GM12878 (cell line): ENCODE measurements at regions not wholly inside any gene's neighbourhood (a gene's known extent, or its start where the extent isn't known, plus 50 kb on each side); places are given as distances from the start of the nearest gene placed in this dataset.

Experiments used
- ATF3 ChIP-seq: IDR thresholded peaks from 2 replicates; pipeline ENCODE4 v1.6.1; 2011; ENCODE audit warnings: low read depth, mild to moderate bottlenecking, low read length, moderate library complexity, borderline replicate concordance; ENCODE audit errors: extremely low read depth
- CBFB ChIP-seq: IDR thresholded peaks from 2 replicates; pipeline ENCODE4 v1.6.1; 2016; ENCODE audit warnings: antibody characterized with exemption, low read depth
- CHD2 ChIP-seq: IDR thresholded peaks from 2 replicates; pipeline ENCODE4 v1.6.1; 2011; ENCODE audit warnings: low read depth, low read length, improper control_type of control experiment, borderline replicate concordance
- CTCF ChIP-seq, 3 experiments: IDR thresholded peaks in 2 of 3; conservative IDR thresholded peaks in 1 of 3; 2 replicates each; pipeline ENCODE4 v1.5.1; 2011; ENCODE audit warnings: low read depth in 3 of 3, low read length in 3 of 3, mild to moderate bottlenecking in 3 of 3, control low read depth in 2 of 3, moderate library complexity in 2 of 3, inconsistent platforms in 1 of 3, mixed read lengths in 1 of 3; ENCODE audit not compliant: control insufficient read depth in 2 of 3, insufficient read depth in 1 of 3; ENCODE audit errors: extremely low read depth in 1 of 3
- ELK1 ChIP-seq: IDR thresholded peaks from 2 replicates; pipeline ENCODE4 v1.6.1; 2012; ENCODE audit warnings: low read depth, low read length, improper control_type of control experiment
- EZH2 ChIP-seq: IDR thresholded peaks from 2 replicates; pipeline ENCODE4 v1.6.1; 2012; ENCODE audit warnings: low read depth, mild to moderate bottlenecking, control low read depth, inconsistent platforms, low read length, borderline replicate concordance; ENCODE audit not compliant: control insufficient read depth
- GABPA ChIP-seq: IDR thresholded peaks from 2 replicates; pipeline ENCODE4 v1.6.1; 2014; ENCODE audit warnings: antibody characterized with exemption, low read depth, mild to moderate bottlenecking, inconsistent platforms
- MAX ChIP-seq: IDR thresholded peaks from 2 replicates; pipeline ENCODE4 v1.6.1; 2012; ENCODE audit warnings: low read depth, low read length, improper control_type of control experiment
- POLR2A ChIP-seq: IDR thresholded peaks from 2 replicates; pipeline ENCODE4 v1.6.1; 2011; ENCODE audit warnings: low read depth, mild to moderate bottlenecking, low read length
- POLR2AphosphoS5 ChIP-seq: IDR thresholded peaks from 2 replicates; pipeline ENCODE4 v1.6.1; 2011; ENCODE audit warnings: mild to moderate bottlenecking, low read length, inconsistent platforms
- REST ChIP-seq: IDR thresholded peaks from 2 replicates; pipeline ENCODE4 v1.6.1; 2012; ENCODE audit warnings: mild to moderate bottlenecking, low read depth, low read length
- RFX5 ChIP-seq: IDR thresholded peaks from 2 replicates; pipeline ENCODE4 v1.6.1; 2011; ENCODE audit warnings: low read depth, low read length, improper control_type of control experiment
- ZBTB4 ChIP-seq: fragments of 450-650 bp; formaldehyde crosslinking; IDR thresholded peaks from 2 replicates; pipeline ENCODE4 v1.4.0; 2022; ENCODE audit warnings: mild to moderate bottlenecking, moderate library complexity
- ZNF207 ChIP-seq: fragments of 450-650 bp; IDR thresholded peaks from 2 replicates; pipeline ENCODE4 v1.6.1; 2014; ENCODE audit warnings: antibody characterized with exemption, mild to moderate bottlenecking, borderline replicate concordance

GRCh38 chr1:117788014-117788413, 141.4 kb downstream of the GDAP2 start:
- TF ChIP-seq POLR2A (no peak), ELK1 (no peak), CTCF (IDR thresholded peaks at IDR 0.05 in 2 of 3, conservative IDR thresholded peaks at IDR 0.05 in 1 of 3; ENCODE audit: control insufficient read depth in 2 of 3, extremely low read depth in 1 of 3, insufficient read depth in 1 of 3, low read depth in 3 of 3, low read length in 3 of 3) (no peak), REST (no peak), EZH2 (no peak), ZBTB4 (CRISPR knock-in tag) (no peak), POLR2AphosphoS5 (no peak), CBFB (no peak), RFX5 (no peak), MAX (no peak), ZNF207 (no peak), CHD2 (no peak), GABPA (no peak), ATF3 (no peak)
